Lung microvascular endothelial cell (primary cell): ENCODE measurements at regions not wholly inside any gene's neighbourhood (a gene's known extent, or its start where the extent isn't known, plus 50 kb on each side); places are given as distances from the start of the nearest gene placed in this dataset.

Source experiments
- DNase-seq, 2 donors: peaks; one replicate each; pipeline versions ENCODE4 v3.0.0 to v3.0.0-alpha.2; 2010; ENCODE audit warnings: low read depth in 2 of 2

DNA sequence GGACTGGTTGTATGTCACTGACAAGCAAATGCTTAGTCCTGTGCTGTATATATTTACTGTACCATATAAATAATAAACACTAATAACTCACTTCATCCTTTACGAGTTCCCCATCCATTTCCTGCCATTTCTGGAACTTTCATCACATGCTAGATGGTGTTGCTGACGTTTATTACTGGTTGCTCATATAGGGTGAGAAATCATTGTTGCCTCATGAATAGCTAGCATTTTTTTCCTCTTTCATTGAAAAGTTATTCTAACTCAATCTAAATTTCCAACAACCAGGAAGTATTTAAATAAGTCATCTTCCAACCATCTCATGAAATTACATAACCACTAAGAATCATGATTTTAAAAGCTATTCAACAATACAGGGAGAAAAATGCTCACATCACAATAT, 88.6 kb upstream of the RCN1 start:
- DNase-seq = no peak

DNA sequence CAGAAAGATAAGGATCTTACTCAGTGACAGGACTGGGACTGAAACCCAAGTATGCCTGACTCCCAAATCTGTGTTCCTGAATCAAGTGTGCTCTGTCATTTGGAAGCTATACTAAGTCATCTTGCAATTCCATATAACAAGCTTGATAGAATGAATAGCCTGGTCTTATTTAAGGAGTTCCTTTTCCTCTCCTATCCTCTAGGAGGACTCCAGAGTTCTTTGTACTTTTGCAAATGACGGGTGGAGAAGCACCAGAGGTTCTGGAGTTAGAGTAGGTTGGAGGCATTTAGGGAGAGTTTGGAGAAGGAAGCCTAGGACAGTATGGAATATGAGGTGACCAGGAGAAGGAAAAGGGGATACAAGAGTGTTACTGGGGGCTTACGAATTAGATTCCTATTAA, 92.9 kb upstream of the RCN1 start:
- DNase-seq = no peak

DNA sequence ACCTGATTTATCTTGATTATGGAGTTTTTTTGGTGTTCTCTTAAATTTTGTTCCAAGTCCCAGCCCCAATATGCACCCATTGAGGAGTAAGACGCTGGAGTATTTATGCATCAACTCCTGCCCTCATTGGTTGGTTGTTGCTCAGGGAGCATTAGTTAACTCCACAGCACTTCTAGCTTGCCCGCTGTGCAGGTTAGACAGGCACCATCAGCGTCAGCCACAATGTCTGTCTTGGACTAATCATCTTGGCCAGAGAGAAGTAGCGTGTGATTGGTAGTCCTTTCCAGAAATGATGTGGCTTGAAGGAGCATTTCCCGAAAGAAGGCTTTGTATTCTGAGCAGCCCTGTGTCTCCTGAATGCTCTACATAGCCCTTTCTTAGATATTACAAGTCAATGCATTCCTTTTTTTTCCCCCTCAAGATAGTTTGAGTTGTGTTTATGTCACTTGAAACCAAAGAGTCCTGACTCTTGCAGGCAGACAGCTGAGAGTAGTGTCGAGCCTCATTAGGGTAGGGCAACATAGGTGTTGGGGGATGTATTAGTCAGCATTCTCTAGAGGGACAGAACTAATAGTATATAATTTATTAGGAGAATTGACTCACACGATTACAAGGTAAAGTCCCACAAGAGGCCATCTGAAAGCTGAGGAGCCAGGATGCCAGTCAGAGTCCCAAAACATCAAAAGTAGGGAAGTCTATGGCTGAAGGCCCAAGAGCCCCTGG, 94.6 kb upstream of the RCN1 start:
- no peak for DNase-seq

DNA sequence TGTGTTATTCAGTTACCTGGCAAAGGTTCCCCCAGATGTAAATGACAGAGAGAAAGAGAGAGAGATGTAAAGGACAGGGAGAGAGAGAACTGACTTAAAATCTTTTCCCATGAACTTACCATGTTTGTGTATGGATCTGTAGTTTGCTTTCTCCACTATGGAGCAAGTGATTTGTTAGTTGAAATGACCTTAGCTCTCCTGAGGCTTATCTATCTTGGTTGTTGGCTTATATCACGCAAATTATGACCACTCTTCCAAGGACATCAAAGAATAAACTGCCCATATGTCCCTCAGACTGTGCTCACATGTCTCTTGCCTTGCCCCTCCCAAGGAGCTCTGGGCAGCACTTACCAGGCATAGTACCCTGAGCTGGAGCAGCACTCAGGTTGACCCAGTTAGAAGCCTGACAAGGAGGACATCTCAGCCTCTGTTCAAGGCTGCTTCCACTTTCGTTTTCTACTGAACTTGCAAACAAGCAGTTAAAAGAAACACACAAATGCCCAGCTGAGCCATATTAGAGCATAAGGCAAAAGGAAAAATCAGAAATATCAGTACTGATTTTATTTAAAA, 95.3 kb upstream of the RCN1 start:
- peak; percentile 21 to 41 for DNase-seq

DNA sequence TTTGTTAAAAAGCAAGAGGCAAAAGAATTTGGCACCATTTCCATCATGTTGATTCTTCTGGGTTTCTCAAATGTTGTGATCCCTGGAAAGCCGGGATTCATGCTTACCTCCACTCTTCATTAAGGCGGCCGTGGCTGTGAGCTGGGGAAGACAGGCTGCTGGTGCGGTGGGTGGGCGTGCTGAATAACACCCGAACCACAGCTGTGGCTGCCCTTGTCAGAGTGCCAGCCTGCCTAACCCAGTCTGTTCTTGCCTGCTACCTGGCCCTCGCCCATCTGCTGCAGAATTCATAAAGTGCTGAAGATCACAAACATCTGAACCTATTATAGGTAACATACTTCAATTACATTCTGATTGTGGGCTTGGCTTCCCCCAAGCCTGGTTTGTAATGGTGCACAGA, 95.8 kb upstream of the RCN1 start:
- DNase-seq = no peak

DNA sequence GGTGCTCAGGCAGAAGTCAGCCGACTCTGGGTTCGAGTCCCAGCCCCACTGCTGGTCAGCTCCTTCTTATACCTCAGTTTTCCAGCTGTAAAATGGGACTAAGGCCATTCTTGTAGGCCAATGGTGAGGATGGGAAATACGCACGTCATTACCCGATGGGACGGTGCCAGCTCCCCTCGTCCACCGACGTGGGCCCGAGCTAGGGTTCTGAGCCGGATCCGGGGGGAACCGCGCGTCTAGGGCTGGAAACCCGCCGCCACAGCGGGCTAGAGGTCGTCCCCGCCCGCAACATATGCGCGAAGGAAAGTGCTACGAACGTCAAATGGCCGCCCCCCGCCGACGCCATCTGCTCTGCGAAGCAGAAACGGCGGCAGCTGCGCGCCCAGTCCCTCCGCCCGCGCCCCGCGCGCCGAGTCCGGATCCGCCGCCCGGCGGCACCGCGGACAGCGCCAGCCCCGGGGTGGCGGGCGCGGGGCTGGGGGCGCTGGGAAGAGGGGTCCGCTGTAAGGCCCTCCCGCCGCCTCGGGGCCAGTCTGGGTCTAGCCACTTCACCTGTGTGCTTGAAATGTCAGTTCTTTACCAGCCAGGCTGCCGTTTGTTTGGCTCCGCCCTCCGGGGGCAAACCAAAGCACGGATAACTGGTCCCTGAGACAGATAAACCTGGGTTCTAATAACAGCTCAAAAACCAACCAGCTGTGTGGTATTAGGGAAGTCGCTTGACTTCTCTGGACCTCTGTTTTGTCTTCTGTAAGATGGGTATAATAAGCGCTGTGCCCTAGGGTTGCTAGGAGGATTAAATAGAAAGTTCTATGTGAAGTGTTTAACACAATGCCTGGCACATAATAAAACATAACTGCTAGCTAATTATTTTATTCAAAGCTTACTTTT, 103.5 kb upstream of the RCN1 start:
- no peak for DNase-seq

DNA sequence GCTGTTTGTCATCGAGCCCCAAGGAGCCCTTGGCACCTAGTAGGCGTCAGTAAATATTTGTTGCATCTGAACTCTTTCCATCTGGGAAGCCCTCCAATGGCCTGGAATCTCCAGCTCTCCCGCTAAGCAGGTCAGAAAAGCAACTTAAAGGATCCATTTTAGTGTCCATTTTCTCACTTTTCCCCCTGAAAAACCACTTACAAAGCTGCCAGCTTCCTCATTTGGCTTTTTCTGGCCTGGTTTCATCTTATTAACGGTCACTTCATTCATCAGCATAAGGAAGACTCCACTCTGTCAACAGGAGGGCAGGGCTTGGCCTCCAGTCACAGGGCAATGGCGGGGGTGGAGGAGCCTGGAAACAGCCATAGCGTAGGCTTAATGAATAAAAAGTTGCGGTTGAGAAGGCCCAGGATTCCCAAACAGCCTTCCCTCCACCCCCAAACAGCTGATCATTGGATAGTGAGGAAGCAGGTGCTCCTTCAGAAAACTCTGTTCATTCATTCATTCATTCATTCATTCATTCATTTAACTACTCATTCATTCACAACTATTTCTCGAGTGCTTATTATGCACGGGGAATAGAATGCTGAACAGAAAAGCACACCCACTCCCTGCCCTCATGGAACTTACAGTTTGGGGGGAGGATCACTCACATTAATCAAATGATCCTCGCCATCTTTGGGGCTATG, 104.5 kb upstream of the RCN1 start:
- no peak for DNase-seq

DNA sequence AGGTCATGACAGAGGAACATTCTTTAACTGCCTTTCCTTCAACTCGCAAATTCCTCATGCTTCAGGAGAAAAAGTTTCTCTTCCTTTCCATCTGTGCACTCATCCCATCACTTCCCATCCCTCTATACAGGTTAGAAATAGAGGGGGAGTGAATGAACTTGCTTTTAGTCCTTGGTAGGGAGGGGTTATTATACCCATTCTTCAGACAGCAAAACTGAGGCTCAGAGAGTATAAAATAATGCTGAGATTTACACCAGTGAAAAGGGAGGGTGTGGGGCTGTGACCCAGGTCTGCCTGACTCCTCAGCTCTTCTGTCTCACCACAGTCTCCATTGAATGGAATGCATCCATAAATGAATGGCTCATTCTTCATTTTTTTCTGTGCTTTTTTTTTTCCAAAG, 109.4 kb upstream of the RCN1 start:
- DNase-seq = no peak

DNA sequence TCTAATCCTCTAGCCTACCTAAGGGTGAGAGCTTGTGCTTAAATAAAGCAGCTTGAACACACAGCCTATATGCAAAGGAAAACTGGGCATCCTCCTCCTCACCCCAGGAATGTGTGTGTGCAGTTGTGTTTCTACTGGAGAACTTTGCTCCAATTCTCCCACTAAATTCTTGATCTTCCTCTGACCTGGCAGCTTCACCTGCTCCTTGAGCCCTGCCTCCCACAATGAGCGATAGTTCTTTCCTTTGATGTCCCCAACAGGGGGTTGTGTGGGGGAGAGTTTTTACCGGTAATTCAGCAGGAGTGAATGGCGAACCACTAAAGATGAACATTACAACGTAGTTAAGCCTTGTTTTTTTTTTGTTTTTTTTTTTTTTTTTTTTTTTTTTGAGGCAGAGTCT, 113.5 kb upstream of the RCN1 start:
- no peak for DNase-seq

DNA sequence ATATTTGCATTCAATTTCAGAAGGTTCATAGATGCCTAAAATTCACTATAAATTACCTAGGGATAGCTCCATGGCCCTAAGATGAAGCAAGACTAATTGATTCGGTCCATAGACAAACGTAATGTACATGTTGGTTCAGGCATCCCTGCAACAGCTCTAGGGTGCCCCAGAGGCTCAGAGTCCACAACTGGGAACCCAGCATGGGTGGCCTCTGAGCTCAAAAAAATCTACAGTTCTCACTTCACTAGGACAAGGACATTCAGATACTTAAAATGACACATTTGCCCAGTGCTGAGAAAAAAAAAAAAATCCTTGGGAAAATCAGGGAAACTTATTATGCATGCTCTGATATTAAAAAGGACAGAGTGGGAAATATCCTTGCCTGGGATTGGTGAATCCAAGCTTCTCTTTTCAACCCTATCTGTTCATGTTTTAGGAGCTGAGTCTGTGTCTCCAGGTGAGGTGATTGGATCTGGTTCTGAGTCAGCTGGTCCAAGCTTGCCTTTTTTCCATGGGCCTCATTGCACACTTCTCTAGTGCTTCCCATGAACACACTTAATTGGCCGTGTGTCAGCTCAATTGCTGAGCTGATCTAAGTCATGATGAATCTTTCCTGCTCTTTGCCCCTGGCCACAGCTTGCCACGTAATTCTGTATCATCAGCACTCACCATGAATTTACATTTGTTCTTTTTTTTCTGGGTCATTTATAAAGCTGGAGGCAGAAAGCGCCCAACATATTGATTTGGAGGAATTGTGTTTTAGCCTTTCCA, 116.3 kb upstream of the RCN1 start:
- DNase-seq = no peak

DNA sequence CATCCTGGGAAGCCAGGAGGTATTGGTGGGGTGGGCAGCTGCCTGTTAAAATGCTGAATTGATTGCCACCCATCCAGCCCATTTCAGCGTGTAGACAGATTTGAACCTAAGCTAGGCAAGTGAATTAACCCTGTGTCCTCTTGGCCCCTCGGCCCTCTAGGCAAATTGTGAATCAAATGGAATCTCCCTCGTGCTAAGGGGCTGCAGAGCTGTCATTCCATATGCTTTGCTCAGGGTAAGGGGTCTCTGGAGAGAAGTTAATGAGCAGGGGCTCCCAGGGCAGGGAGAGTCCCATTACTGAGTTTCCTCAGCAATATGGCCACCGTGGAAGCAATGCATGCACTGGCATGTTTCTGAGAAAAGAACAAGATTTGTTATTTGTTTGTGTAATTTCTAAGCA, 117.7 kb upstream of the RCN1 start:
- no peak for DNase-seq

DNA sequence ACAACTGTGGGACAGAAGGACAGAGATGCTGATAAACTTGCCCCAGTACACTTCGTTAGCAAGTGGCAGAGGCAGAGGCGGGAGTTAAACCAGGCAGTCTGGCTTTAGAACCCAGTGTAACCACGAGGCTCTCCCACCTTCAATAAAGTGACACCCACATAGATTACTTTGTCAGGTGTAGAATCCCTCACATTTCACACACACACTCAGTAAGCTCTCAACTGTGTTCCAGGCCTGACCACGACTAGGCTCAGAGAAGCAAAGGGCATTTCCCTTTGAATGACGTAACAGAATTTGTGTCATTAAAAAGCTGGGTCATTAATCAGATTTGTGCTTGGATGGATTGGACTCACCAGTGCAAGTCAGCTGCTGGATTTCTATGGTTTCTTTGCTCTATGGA, 118.3 kb upstream of the RCN1 start:
- no peak for DNase-seq

DNA sequence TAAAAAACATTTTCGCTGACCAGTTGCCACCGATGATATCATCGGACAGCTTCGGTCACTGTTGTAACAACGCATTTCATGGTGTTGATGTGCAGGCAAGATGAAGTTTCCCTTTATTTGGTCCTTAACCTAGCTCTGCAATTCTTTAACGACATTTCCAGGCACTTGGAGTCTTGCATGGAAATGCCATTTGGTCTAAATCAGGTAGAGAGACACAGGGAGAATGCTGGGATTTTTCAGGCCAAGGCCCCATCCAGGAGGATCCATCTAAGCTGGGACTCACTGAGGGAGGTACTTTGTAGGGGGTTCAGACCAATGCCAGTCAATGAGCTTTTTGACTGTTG, 121.5 kb upstream of the RCN1 start:
- DNase-seq = no peak

DNA sequence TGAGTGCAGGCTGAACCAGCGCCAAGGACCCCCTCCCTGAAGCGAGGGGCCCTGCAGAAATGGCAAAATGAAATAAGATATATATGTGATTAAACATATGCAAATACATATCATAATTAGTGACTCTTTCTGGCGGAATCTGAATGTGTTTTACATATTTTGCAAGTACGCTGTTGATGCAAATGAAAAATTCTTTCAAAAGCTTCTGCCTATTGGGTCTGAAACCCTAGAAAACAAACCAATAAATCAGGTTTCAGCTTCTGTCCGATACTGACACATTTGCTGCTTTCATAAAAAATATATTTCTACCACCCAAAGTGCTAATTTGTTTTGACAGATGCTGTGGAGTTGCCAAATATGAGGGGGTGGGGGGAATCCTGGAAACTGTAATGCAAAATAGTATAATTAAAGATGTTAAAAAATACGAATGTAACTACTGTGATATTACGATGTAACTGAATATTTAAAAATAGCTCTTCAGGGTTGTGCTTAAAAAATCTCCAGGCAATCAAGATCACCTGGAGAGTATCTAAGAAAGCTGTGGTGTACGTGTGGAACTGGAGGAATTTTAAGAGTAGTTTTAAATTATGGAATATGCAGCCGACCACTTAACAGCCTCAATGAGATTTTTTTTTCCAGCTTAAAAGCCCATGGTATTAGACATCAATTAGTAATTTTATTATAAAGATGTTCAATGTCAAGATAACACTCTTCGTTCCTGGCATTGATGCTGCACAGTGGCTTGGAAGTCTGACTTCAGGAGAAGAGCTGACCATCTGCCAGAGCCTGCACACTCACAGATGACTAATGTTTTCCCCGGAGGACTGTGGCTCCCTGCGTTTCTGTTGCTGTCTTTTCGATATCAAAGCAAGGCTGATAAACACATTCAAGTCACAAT, 122.2 kb upstream of the RCN1 start:
- DNase-seq = peak in 1 of 2 donors; percentile 6

DNA sequence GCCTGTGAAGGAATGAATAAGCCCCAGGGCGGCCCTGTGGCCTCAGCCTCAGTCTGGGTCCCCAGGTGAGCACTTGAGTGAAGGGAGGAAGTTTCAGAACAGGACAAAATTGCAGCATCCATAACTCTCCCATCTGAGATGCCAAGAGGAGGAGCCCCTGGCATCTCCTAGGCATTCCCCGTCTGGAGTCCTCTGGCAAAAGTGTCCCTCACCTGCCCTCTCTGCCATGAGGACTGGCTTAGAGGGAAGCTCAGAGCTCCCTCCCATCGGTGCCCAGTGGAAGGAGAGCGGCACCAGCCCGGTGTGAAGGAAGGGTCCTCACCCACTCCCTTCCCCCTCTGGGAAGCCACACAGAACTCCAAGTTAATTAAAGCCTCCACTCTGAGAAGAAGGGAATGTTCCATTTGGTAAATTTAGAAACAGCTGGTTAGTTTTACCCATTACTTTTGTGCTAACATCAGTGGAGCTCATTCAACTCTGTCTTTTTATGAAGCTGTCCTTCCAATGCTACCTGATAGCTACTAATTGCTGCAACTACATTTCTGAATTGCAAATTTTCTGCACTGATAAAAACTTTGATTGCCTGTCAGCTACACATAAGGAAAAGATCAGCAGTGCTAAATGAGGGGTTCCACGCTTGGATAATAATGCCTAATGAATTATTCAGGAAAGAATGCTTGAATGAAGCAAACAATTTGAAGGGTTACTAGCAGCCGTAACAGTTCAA, 123.3 kb upstream of the RCN1 start:
- no peak for DNase-seq

DNA sequence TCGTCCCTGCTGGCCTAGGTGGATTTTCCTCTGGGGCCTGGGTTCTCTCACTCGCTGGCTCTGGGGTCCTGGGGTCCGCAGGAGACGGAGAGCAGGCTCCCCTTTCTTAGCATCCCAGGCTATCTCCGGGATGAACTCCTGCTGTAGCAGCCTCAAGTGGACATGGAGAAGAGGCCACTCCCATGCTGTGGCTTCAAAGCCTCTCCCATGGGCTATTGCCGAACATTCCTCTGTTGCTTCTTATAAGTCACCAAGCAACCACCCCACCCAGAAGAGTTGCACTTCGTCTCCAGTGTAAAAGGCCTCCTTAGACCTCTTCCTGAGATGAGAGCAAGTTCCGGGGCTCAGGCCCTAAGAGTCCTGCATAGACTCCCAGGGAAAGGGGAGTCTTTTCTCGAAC, 124.0 kb upstream of the RCN1 start:
- no peak for DNase-seq

DNA sequence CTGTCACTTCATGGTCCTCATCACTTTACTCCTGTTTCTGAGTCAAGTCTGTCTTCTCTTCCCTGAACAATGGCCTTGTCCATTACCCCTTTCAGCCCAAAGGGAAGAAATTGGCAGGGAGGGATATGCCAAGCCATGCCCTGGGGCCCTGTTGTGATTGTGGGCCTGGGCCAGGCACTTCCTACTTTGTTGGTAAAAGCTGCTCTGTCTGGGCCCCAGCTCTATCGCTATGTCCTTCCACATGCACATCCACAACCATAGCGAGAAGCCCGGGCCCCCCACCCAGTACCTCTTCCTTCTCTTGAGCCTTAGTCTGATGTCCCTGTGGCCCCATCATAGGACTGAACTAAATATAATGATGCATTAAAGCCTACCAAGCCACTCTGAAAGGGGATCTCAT, 126.7 kb upstream of the RCN1 start:
- DNase-seq = no peak

DNA sequence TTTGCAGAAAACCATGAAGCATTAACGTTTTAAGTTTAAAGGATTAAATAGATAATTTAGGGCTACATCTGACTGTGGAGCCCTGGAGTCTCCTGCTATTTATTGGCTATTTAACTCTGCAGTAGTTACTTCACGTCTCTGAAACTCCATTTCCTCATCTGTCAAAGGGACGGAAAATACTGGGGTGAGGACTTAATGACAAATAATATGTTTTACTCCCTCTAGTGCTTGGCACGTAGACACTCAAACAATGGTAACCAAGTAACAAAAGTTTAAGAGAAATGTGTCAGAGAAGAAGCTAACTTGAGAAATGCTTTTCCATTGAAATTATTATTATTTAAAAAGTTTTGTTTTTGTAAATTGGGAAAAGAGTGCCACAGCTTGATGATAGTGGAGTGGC, 130.7 kb upstream of the RCN1 start:
- no peak for DNase-seq

DNA sequence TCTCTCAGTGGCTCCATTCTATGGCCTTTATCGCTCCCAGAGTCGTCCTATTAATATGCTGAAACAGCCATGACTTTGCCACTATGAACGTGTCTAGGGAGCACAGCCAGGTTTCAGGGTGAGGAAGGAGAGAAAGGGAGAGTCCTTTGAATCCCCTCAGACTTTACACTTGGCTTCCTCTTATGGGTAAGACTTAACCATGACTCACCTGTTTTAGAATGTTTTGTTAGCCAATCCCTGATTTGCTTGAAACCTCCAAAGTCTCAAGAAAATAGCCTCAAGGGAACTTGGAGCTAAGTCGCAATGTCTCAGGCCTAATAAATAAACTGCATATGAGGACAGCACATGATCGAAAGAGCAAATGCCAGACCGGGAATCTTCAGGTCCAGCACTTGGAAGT, 131.2 kb upstream of the RCN1 start:
- DNase-seq = no peak
